ENCODE measurements at regions not wholly inside any gene's neighbourhood (a gene's known extent, or its start where the extent isn't known, plus 50 kb on each side); places are given as distances from the start of the nearest gene placed in this dataset.

GRCh38 chr9:13397220-13397619, 117.7 kb upstream of the MPDZ start:
- Histone ChIP-seq H3K4me2 (ENCODE audit: control insufficient read depth, extremely low read depth, insufficient read depth, low read depth, low read length) (no peak overlapping the region), H3K79me2 (ENCODE audit: control insufficient read depth, insufficient read depth, low read length) (no peaks in the 10 kb centered on the region), H3K4me1 (ENCODE audit: control insufficient read depth, extremely low read depth, insufficient read depth, low read length) (no peaks in the 10 kb centered on the region), H3K36me3 (ENCODE audit: control insufficient read depth in 2 of 2, extremely low read depth in 1 of 2, insufficient read depth in 2 of 2, low read length in 2 of 2) (no peaks in the 10 kb centered on the region), H3K4me3 (ENCODE audit: control insufficient read depth in 2 of 3, extremely low read depth in 1 of 3, insufficient read depth in 2 of 3, low read depth in 1 of 3, low read length in 3 of 3) (no peak overlapping the region), H2AFZ (ENCODE audit: control insufficient read depth, low read length) (no peak overlapping the region), H3K9ac (ENCODE audit: control insufficient read depth, extremely low read depth, insufficient read depth, low read length) (no peak overlapping the region), H3K27ac (ENCODE audit: control insufficient read depth, insufficient read depth, low read length) (no peak overlapping the region), H4K20me1 (ENCODE audit: control insufficient read depth, extremely low read depth, insufficient read depth, low read length) (no peaks in the 10 kb centered on the region), H3K27me3 (ENCODE audit: control insufficient read depth, extremely low read depth, insufficient read depth, low read length) (no peaks in the 10 kb centered on the region), H3K9me1 (ENCODE audit: control insufficient read depth, extremely low read depth, insufficient read depth, low read length) (no peaks in the 10 kb centered on the region), H3K9me3 (ENCODE audit: control insufficient read depth, low read depth, low read length) (no peaks in the 10 kb centered on the region)
- no peak for FAIRE-seq
- dilution Hi-C loops (cut with MboI; ENCODE audit: extremely low pct_ligation_motif_present, low sequenced_read_pairs): no loop called here
- no peak for TF ChIP-seq CTCF (optimal IDR thresholded peaks at IDR 0.05 in 1 of 3, IDR thresholded peaks at IDR 0.05 in 1 of 3, conservative IDR thresholded peaks at IDR 0.05 in 1 of 3; ENCODE audit: extremely low read depth in 1 of 3, insufficient read depth in 2 of 3, low read length in 3 of 3)
- no peak for TF ChIP-seq EZH2 (IDR thresholded peaks at IDR 0.05; ENCODE audit: low read length)
- DNase-seq (ENCODE audit: low read depth, low spot score): no peak

- Histone ChIP-seq H3K4me3 (ENCODE audit: control insufficient read depth in 2 of 3, extremely low read depth in 1 of 3, insufficient read depth in 2 of 3, low read depth in 1 of 3, low read length in 3 of 3) (no peak overlapping the region), H3K9ac (ENCODE audit: control insufficient read depth, extremely low read depth, insufficient read depth, low read length) (no peak overlapping the region), H3K9me1 (ENCODE audit: control insufficient read depth, extremely low read depth, insufficient read depth, low read length) (no peaks in the 10 kb centered on the region), H3K27ac (ENCODE audit: control insufficient read depth, insufficient read depth, low read length) (no peak overlapping the region), H3K4me2 (ENCODE audit: control insufficient read depth, extremely low read depth, insufficient read depth, low read depth, low read length) (no peak overlapping the region), H3K4me1 (ENCODE audit: control insufficient read depth, extremely low read depth, insufficient read depth, low read length) (no peaks in the 10 kb centered on the region), H3K27me3 (ENCODE audit: control insufficient read depth, extremely low read depth, insufficient read depth, low read length) (no peaks in the 10 kb centered on the region), H4K20me1 (ENCODE audit: control insufficient read depth, extremely low read depth, insufficient read depth, low read length) (no peaks in the 10 kb centered on the region), H3K9me3 (ENCODE audit: control insufficient read depth, low read depth, low read length) (no peaks in the 10 kb centered on the region), H2AFZ (ENCODE audit: control insufficient read depth, low read length) (no peak overlapping the region), H3K79me2 (ENCODE audit: control insufficient read depth, insufficient read depth, low read length) (no peaks in the 10 kb centered on the region), H3K36me3 (ENCODE audit: control insufficient read depth in 2 of 2, extremely low read depth in 1 of 2, insufficient read depth in 2 of 2, low read length in 2 of 2) (no peaks in the 10 kb centered on the region)
- dilution Hi-C loops (cut with MboI; ENCODE audit: extremely low pct_ligation_motif_present, low sequenced_read_pairs): no loop called here
- FAIRE-seq (no peak), DNase-seq (ENCODE audit: low read depth, low spot score) (no peak)
- no peak for TF ChIP-seq CTCF (optimal IDR thresholded peaks at IDR 0.05 in 1 of 3, IDR thresholded peaks at IDR 0.05 in 1 of 3, conservative IDR thresholded peaks at IDR 0.05 in 1 of 3; ENCODE audit: extremely low read depth in 1 of 3, insufficient read depth in 2 of 3, low read length in 3 of 3)
- no peak for TF ChIP-seq EZH2 (IDR thresholded peaks at IDR 0.05; ENCODE audit: low read length)
Observed at GRCh38 chr9:13396418-13396817, 116.9 kb upstream of the MPDZ start.

All from keratinocyte (primary cell).